Adipocyte (in vitro differentiated cells): ENCODE measurements at regions not wholly inside any gene's neighbourhood (a gene's known extent, or its start where the extent isn't known, plus 50 kb on each side); places are given as distances from the start of the nearest gene placed in this dataset.

Source experiments
- DNase-seq: peaks from one replicate; pipeline ENCODE4 v3.0.0-alpha.2; 2015; ENCODE audit warnings: low read depth
- H3K27me3 ChIP-seq: replicated peaks from 2 replicates; pipeline ENCODE4 v1.7.0; 2013; ENCODE audit warnings: mild to moderate bottlenecking, low read length, moderate library complexity; ENCODE audit not compliant: control insufficient read depth, insufficient read depth
- H3K36me3 ChIP-seq: 2 replicates; pipeline ENCODE4 v1.7.0; 2013; ENCODE audit warnings: low read length, mild to moderate bottlenecking, moderate library complexity; ENCODE audit not compliant: control insufficient read depth, insufficient read depth, severe bottlenecking
- H3K4me1 ChIP-seq: 2 replicates; pipeline ENCODE4 v1.7.0; 2013; ENCODE audit warnings: mild to moderate bottlenecking, low read length, moderate library complexity; ENCODE audit not compliant: control insufficient read depth, insufficient read depth
- H3K4me3 ChIP-seq: 2 replicates; pipeline ENCODE4 v1.7.0; 2013; ENCODE audit warnings: mild to moderate bottlenecking, low read length, moderate library complexity
- H3K9ac ChIP-seq: 2 replicates; pipeline ENCODE4 v1.7.0; 2013; ENCODE audit warnings: mild to moderate bottlenecking, low read length, moderate library complexity
- H3K9me3 ChIP-seq: 2 replicates; pipeline ENCODE4 v1.7.0; 2013; ENCODE audit warnings: mild to moderate bottlenecking, low read length, moderate library complexity; ENCODE audit not compliant: control insufficient read depth

DNA sequence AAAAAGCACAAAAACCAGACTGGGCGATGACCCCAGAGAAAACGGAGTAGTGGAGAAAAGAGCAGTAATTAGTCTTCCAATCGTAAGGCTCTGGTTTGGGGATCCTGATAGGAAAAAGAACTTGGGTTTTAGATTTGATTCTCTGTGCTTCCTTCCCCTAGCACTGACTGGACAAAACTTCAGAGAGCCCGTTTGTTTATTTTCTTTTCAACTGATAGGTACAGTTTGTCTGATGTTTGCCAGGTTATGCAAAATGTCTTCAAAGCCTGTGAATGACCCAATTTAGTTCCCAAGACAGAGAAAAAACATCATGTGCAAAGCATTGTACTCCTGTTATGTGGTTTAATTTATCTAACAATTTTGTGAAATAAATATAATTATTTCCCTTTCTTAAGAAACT is 151.1 kb upstream of the COX10 start:
- H3K36me3 ChIP-seq, result no peaks in the 10 kb centered on the region
- H3K4me3 ChIP-seq, result no peak overlapping the region
- no peak overlapping the region for H3K9ac ChIP-seq
- no peaks in the 10 kb centered on the region for H3K4me1 ChIP-seq
- no peaks in the 10 kb centered on the region for H3K9me3 ChIP-seq
- no peaks in the 10 kb centered on the region for H3K27me3 ChIP-seq
- DNase-seq, result no peak

DNA sequence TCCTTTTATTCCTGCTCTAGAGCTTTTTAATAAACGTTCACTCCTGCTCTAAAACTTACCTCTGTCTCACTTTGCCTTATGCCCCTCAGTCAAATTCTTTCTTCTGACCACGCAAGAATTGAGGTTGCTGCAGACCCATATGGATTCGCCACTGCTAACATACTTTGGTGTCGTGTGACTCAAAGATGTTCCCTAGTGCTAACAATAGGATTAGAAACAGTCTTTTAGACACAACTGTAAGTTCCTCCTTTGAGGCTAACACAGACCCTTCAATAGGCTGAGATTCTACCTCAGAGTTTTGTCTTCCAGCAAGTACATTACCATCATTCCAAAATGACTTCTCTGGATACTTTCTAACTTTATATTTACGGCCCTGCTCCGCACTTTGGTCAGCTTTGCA is 149.5 kb upstream of the COX10 start:
- no peak for DNase-seq
- Histone ChIP-seq H3K36me3 (no peaks in the 10 kb centered on the region), H3K27me3 (no peaks in the 10 kb centered on the region), H3K4me1 (no peaks in the 10 kb centered on the region), H3K9me3 (no peaks in the 10 kb centered on the region), H3K4me3 (no peak overlapping the region), H3K9ac (no peak overlapping the region)

DNA sequence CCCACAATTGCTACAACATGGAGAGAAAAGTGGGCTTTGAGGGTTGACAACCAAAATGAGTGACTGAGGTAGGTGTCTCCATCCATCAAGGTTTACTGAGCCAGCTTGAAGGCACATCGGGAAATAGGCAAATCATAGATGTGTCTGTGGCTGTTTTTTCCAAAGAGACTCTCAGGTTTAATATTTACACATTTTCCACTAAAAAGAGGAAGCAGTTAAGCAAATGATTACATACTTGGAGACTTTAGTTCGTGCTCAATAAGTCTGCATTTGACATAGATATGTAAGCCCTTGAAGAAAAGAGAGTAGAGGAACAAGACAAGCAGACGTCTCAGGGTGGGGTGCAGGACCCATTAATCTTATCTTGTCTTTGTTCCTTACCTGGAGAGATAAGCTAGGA is 148.9 kb upstream of the COX10 start:
- Histone ChIP-seq H3K4me3 (no peak overlapping the region), H3K36me3 (no peaks in the 10 kb centered on the region), H3K27me3 (no peaks in the 10 kb centered on the region), H3K4me1 (no peaks in the 10 kb centered on the region), H3K9me3 (no peaks in the 10 kb centered on the region), H3K9ac (no peak overlapping the region)
- DNase-seq, result no peak

DNA sequence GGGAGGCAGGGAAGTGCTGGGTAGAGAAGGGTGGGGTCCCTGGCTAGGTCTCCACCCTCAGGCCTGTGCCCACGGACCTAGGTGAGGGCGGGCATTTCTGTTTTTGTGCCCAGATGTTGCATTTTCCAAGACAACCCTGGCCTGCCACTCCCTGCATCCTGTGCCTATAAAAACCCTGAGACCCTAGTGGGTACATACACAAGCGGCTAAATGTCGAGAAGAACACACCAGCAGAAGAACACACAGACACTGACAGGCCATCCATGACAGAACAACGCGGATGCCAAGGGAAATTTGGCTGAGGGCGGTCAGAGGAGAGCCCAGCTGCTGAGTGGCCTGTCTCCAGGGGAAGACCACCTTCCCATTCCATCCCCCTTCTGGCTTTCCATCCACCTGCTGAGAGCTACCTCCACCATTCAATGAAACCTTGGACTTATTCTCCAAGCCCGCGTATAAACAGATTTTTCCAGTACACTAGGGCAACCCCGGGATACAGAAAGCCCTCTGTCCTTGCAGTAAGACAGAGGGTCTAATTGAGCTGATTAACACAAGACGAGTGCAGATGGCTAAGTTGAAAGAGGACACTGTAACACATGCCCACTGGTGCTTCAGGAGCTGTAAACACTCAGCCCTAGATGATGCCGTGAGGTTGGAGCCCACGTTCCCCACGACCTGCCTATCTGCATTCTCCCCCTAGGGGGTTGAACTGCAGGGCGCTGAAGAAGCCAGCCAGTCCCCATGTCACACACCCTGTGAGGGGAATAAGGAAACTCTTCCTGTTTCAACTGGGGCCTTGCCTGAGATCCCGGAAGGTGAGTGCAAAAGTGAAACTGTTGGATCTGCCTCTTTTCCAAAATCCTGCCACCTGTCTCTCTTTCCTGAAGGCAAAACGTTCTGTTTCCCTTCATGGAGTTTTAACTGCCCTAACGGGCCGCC is 147.2 kb upstream of the COX10 start:
- H3K27me3 ChIP-seq, result no peaks in the 10 kb centered on the region
- H3K36me3 ChIP-seq, result no peaks in the 10 kb centered on the region
- H3K9me3 ChIP-seq, result no peaks in the 10 kb centered on the region
- no peak overlapping the region for H3K9ac ChIP-seq
- no peaks in the 10 kb centered on the region for H3K4me1 ChIP-seq
- DNase-seq, result no peak
- no peak overlapping the region for H3K4me3 ChIP-seq

DNA sequence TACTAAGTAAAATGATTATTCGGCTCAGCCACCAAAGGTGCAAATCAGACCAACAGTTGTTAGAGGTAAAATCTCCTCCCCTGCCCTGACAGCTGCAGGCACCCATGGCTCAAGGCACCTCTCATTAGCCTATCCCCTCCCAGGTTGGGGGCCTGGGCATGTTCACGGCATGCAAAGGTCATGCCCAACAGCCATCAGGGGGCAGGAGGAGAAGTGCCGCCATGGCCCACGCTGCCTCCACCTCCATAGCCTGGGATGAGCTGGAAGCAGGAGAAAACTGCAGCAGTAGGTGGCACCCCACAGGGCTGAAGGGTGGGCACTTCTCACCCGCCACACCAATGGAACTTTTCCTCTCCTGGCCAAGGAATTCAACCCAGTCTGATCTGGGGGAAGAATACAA is 146.4 kb upstream of the COX10 start:
- H3K4me3 ChIP-seq, result no peak overlapping the region
- DNase-seq, result no peak
- no peak overlapping the region for H3K9ac ChIP-seq
- no peaks in the 10 kb centered on the region for H3K4me1 ChIP-seq
- no peaks in the 10 kb centered on the region for H3K27me3 ChIP-seq
- H3K36me3 ChIP-seq, result no peaks in the 10 kb centered on the region
- H3K9me3 ChIP-seq, result no peaks in the 10 kb centered on the region

DNA sequence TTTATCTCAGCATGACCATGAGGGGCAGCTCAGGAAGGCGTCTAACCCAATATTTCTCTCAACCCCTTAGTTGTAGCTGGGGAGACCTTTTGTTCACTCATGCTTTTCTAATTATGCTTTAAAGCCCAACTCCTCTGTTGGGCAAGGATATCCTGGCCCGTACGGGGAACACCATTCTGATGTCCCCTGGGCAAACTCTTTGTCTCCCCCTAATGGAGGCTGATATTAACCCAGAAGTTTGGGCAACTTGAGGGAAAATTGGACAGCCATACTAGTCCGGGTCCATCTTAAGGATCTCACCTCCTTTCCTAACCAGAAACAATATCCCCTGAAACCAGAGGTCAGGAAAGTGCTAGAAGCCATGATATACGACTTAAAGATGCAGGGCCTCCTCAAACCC is 143.7 kb upstream of the COX10 start:
- no peak overlapping the region for H3K4me3 ChIP-seq
- H3K9me3 ChIP-seq, result peaks cover 2% of the 10 kb centered on the region
- H3K27me3 ChIP-seq, result no peaks in the 10 kb centered on the region
- no peaks in the 10 kb centered on the region for H3K36me3 ChIP-seq
- H3K9ac ChIP-seq, result no peak overlapping the region
- H3K4me1 ChIP-seq, result no peaks in the 10 kb centered on the region
- no peak for DNase-seq

DNA sequence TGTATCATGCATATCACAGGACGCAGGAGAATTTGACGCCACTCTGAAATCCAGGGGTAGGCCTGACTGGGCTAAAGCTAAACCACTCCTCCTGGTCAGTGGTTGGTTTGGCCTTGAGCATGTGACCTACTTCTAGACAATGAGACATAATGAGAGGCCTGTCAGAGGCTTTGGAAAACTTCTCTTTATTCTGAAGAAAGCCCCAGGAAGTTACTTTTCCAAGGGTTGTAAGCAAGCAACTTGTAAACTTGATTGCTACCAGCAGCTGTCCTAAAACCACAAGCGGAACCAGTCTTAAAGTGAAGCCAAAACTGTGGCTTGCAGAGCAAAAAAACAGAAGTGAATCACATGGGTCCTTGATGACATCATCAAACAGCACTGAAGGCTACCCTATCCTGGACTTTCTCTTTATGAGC is 138.2 kb upstream of the COX10 start:
- H3K9ac ChIP-seq, result no peak overlapping the region
- peaks cover 4% of the 10 kb centered on the region for H3K4me1 ChIP-seq
- no peak overlapping the region for H3K4me3 ChIP-seq
- H3K9me3 ChIP-seq, result peaks cover 10% of the 10 kb centered on the region
- H3K36me3 ChIP-seq, result no peaks in the 10 kb centered on the region
- no peak for DNase-seq
- H3K27me3 ChIP-seq, result no peaks in the 10 kb centered on the region

DNA sequence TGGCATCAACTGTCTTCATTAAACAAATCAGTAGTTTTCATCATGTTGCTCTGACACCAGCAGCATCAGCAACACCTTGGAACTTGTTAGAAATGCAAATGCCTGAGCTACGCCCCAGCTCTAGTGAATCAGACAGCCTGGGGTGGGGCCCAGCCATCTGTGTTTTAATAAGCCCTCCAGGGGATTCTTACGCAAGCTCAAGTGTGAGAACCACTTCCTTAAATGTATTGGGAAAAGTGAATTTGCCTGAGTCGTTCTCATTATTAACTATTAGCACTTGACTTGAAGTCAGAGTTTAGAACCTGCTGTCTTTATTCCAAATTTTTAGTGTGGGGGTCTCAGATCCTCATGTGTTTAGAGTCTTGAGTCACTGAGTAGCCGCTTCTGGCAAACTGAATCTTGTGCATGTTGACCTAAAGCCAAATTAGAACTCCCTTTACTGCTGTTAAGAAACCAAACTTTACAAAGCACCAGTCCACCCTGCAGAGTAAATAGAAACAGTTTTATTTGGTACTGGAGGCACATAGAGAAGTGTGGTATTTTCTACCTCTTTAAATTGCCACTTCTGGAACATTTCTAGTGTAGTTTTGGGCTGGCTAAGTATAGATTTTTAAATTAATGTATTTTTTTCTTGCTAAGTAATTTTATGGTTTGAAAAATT is 137.4 kb upstream of the COX10 start:
- no peaks in the 10 kb centered on the region for H3K27me3 ChIP-seq
- no peak for DNase-seq
- H3K4me1 ChIP-seq, result peaks cover 4% of the 10 kb centered on the region
- H3K36me3 ChIP-seq, result no peaks in the 10 kb centered on the region
- H3K4me3 ChIP-seq, result no peak overlapping the region
- no peak overlapping the region for H3K9ac ChIP-seq
- H3K9me3 ChIP-seq, result peaks cover 10% of the 10 kb centered on the region

DNA sequence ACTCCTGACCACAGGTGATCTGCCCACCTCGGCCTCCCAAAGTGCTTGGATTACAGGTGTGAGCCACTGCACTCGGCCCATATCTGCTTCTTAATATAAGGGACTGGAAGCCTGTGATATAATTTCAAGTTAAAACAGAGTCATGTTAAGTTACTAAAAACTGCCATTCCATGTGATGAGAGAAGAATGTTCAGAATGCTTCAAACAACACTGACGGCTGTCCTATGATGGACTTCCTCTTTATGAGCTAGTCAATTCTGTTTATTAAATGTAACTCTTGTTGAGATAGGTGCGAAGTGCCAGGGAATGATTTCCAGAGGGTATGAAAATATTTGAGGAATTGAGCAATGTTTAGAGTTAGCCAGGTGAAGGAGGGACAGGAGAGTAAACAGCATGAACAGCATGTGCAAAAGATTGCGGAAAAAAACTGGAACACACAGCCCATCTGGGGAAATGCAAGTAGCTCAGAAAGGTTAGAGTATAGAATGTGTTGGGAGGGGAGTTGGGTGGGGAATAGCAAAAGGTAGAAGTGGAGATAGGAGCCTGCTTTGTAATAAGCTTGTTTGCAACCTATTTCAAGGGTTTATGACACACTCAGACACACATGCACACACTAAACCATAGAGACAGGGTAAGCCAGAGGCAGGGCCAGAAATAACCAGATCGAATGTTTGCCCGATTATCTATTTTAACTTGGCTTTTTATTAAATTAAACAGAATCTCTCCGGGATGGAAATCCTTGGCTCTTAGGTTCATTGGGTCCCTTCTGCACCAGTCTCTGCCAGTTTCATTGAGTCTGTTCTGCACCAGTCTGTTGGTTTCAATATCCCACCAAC is 135.6 kb upstream of the COX10 start:
- Histone ChIP-seq H3K4me3 (no peak overlapping the region), H3K4me1 (peaks cover 4% of the 10 kb centered on the region), H3K9me3 (peaks cover 10% of the 10 kb centered on the region), H3K9ac (no peak overlapping the region), H3K36me3 (no peaks in the 10 kb centered on the region), H3K27me3 (no peaks in the 10 kb centered on the region)
- DNase-seq, result no peak

DNA sequence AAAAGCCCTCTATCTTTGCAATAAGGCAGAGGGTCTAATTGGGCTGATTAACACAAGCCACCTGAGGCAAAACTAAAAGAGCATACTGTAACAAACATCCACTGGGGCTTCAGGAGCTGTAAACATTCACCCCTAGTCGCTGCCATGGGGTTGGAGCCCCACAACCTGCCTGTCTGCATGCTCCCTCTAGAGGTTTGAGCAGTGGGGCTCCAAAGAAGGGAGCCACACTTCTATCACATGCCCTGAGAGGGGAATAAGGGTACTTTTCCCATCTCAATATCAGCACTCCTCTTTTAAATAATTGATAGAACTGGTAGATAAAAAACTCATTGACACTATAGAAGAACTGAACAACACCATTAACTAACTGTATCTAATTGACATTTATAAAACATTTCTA is 130.1 kb upstream of the COX10 start:
- no peak overlapping the region for H3K4me3 ChIP-seq
- no peak overlapping the region for H3K9ac ChIP-seq
- no peaks in the 10 kb centered on the region for H3K27me3 ChIP-seq
- H3K4me1 ChIP-seq, result no peaks in the 10 kb centered on the region
- no peak for DNase-seq
- H3K36me3 ChIP-seq, result no peaks in the 10 kb centered on the region
- H3K9me3 ChIP-seq, result peaks cover 6% of the 10 kb centered on the region
